ENCODE measurements at regions not wholly inside any gene's neighbourhood (a gene's known extent, or its start where the extent isn't known, plus 50 kb on each side); places are given as distances from the start of the nearest gene placed in this dataset.

DNA sequence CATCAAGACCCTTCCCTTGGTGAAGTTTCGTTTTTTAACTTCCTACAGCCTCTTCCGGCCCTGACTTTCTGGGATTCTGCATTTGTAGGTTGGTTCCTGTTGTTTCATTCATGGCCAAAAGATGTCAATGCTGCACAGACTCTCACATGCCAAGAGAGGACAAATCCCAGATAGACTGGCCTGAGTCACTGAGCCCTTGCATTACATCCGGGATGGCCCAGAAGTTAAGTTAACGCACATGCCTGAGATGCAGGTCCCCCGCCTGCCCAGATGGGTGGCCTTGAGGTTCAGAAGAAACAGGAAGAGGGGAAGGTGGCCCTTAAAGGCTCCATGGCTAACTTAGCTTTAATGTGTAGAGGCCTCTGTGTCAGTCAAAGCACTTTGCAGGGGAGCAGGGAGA lies 51.6 kb upstream of the SRGAP3 start:
- peak; percentile 48 for DNase-seq (ENCODE audit: low read depth)

- DNase-seq (ENCODE audit: low read depth) = no peak
Observed at GRCh38 chr3:9301798-9302197, 52.4 kb upstream of the SRGAP3 start.

GRCh38 chr3:9302425-9303181 lies 53.2 kb upstream of the SRGAP3 start:
- peak; percentile 74 for DNase-seq (ENCODE audit: low read depth)

DNA sequence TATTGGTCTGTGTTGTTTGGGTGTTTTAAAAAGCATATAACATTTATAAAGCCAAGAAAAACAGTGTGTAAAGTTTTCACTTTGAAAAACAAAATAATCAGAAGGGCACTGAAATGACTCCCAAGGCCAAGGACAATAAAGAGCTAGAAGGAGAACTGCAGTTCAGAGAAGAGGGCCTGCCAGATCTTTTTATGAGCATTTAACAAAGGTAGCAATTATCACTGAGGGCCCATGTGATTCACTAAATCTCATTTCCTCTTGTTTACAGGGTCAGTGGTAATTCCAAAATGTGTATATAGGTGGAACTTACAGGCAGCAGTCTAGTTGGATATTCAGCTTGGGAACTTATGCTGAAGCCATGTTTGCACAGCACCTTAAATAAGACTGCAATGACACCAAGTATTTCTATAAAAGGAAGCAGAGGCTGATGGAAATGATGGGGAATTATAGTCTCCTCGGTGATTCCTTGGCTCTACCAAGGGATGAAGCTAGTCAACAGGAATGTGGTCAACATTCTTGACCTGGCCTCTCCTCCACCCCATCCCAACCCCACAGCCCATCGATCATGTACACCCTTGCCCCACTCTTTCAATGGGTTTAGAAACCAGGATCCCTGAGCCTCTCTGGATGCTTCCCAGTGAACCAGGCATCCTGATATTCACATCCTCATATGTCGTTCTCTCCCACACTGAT lies 54.4 kb upstream of the THUMPD3 start:
- no peak for DNase-seq (ENCODE audit: low read depth)

GRCh38 chr3:9310043-9310442 lies 52.8 kb upstream of the THUMPD3 start:
- no peak for DNase-seq (ENCODE audit: low read depth)

GRCh38 chr3:9311228-9311627 lies 51.6 kb upstream of the THUMPD3 start:
- DNase-seq (ENCODE audit: low read depth) = no peak

All from HT1080 (cell line).